Body of pancreas (tissue), 4 donors: ENCODE measurements at regions not wholly inside any gene's neighbourhood (a gene's known extent, or its start where the extent isn't known, plus 50 kb on each side); places are given as distances from the start of the nearest gene placed in this dataset.

Experiments used
- CTCF ChIP-seq, 7 experiments: fragments of 450-650 bp in 4 of 7; fragments of 200-600 bp in 3 of 7; sonication (generic) in 3 of 7; IDR thresholded peaks; one replicate each; pipeline ENCODE4 v1.5.1; 2016 to 2019; ENCODE audit warnings: antibody characterized with exemption in 7 of 7
- POLR2A ChIP-seq, 3 donors: fragments of 450-650 bp; IDR thresholded peaks; one replicate each; pipeline ENCODE4 v1.6.1; 2016; ENCODE audit warnings: antibody characterized with exemption in 3 of 3, mild to moderate bottlenecking in 2 of 3

- TF ChIP-seq CTCF (IDR thresholded peaks at IDR 0.05) (no peak), POLR2A (IDR thresholded peaks at IDR 0.05) (no peak)
Measured at GRCh38 chr14:98189944-98190343, 1082.1 kb downstream of the BCL11B start.
